NCI-H345 (cell line): ENCODE measurements at regions not wholly inside any gene's neighbourhood (a gene's known extent, or its start where the extent isn't known, plus 50 kb on each side); places are given as distances from the start of the nearest gene placed in this dataset.
"Not testable (repeated sequence)": the region's sequence is repeated elsewhere in the genome, so short reads cannot be mapped to it uniquely, and the experiment has no call there.

ENCODE experiments used
- DNase-seq: peaks from one replicate; lab custom pipeline; 2025; lab: John Stamatoyannopoulos, UW

- DNase-seq, result no peak
Measured at GRCh38 chr5:119895066-119895465, 265.7 kb downstream of the FAM170A start.

- DNase-seq, result no peak
Measured at GRCh38 chr5:119896826-119897536, 267.6 kb downstream of the FAM170A start.

GRCh38 chr5:119897537-119898370, 268.4 kb downstream of the FAM170A start:
- DNase-seq, result no peak

- DNase-seq, result no peak
Measured at GRCh38 chr5:119899981-119900380, 270.6 kb downstream of the FAM170A start.

GRCh38 chr5:119902593-119902992, 273.2 kb downstream of the FAM170A start:
- DNase-seq, result no peak

- DNase-seq, result no peak
Measured at GRCh38 chr5:119913425-119913824, 284.1 kb downstream of the FAM170A start.

GRCh38 chr5:119919279-119919678, 289.9 kb downstream of the FAM170A start:
- no peak for DNase-seq

- DNase-seq, result no peak
Measured at GRCh38 chr5:119926301-119926700, 296.9 kb downstream of the FAM170A start.

GRCh38 chr5:119928974-119929373, 299.6 kb downstream of the FAM170A start:
- DNase-seq, result no peak

- DNase-seq, result no peak
Measured at GRCh38 chr5:119930490-119930889, 301.1 kb downstream of the FAM170A start.

GRCh38 chr5:119943148-119943547, 313.8 kb downstream of the FAM170A start:
- no peak for DNase-seq

GRCh38 chr5:119945691-119946090, 316.3 kb downstream of the FAM170A start:
- DNase-seq, result no peak

- no peak for DNase-seq
Measured at GRCh38 chr5:119948162-119948561, 318.8 kb downstream of the FAM170A start.

- DNase-seq, result no peak
Measured at GRCh38 chr5:119949426-119949999, 320.2 kb downstream of the FAM170A start.

GRCh38 chr5:119951330-119951934, 322.1 kb downstream of the FAM170A start:
- no peak for DNase-seq

- DNase-seq, result no peak
Measured at GRCh38 chr5:119953474-119953873, 324.1 kb downstream of the FAM170A start.

GRCh38 chr5:119954106-119954505, 324.7 kb downstream of the FAM170A start:
- no peak for DNase-seq

- no peak for DNase-seq
Measured at GRCh38 chr5:119961993-119962392, 332.6 kb downstream of the FAM170A start.

- no peak for DNase-seq
Measured at GRCh38 chr5:119966028-119966427, 336.7 kb downstream of the FAM170A start.

GRCh38 chr5:119968690-119969089, 339.3 kb downstream of the FAM170A start:
- DNase-seq, result no peak

- DNase-seq, result not testable (repeated sequence)
Measured at GRCh38 chr5:119987077-119987476, 357.7 kb downstream of the FAM170A start.

- DNase-seq, result no peak
Measured at GRCh38 chr5:119991625-119992024, 362.3 kb downstream of the FAM170A start.

- no peak for DNase-seq
Measured at GRCh38 chr5:119996128-119996527, 366.8 kb downstream of the FAM170A start.
